NCI-H1092 (cell line): ENCODE measurements at regions not wholly inside any gene's neighbourhood (a gene's known extent, or its start where the extent isn't known, plus 50 kb on each side); places are given as distances from the start of the nearest gene placed in this dataset.

Experiments used
- DNase-seq: peaks from one replicate; lab custom pipeline; 2025; lab: John Stamatoyannopoulos, UW

DNA sequence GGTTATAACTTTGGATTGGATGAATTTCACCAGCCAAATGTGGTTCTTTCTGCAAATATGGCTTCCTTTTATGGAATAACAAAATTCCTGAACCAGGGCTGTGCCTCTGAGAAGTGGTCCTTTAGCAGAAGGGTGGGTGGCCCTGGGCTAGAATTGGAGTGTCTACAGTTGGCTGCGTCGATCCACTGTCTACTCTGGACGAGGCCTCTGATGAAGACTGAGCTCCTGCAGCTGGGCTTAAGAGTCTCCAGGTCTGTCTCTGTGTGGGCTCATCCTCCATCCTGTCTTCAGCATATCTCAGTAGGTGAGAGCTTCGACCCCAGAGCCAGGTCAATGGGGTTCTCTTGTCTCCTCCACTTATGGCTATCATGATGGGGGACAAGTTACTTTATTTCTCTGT lies 166.3 kb upstream of the PMEPA1 start:
- DNase-seq, result no peak

DNA sequence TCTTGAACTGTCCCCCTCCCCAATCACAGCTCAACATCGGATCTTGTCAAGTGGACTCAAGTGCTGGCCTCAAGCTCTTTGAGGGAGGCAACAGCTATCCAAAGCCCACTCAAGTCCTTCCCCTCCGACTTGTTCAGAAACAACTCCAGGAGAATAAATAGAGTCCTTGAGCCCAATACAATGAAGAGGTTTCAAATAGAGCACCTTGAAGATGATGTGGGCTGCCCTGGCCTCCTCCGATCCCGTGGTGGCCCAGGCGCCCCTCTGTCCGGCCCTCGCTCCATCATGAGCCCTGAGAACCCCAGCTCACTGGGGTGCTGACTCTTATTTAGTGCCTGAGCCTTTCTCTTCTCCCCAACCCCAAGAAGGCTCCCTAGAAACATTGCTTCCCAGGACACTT lies 164.3 kb upstream of the PMEPA1 start:
- no peak for DNase-seq

DNA sequence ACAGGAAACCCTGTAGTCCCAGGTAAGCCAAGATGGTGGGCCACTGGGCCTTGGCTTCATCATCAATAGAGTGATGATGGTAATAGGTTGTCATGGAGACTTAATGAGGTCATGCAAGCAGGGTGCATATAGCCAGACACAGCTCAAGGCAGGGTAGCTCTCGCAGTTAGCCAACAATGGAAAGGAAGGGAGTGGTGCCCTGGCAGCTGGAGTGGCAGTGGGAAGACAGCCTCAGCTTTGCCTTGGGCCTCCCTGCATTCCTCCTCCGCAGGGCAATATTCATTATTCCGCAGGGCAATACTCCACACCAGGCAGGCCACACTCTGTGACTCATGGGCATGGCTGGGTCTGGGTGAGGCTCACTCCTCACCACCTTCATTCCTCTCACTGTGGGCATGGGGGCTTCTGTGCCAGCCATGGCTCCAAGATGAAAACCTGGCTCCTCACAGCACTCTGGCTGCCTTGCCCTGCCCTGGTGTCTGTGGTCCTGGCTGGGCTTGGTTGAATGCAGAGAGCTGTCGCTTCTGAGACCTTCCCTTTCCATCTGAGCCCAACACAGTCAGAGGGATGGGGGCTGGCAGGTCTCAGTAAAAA lies 163.1 kb upstream of the PMEPA1 start:
- DNase-seq, result no peak

- DNase-seq, result no peak
These were observed 161.4 kb upstream of the PMEPA1 start for GRCh38 chr20:57871237-57871632.

DNA sequence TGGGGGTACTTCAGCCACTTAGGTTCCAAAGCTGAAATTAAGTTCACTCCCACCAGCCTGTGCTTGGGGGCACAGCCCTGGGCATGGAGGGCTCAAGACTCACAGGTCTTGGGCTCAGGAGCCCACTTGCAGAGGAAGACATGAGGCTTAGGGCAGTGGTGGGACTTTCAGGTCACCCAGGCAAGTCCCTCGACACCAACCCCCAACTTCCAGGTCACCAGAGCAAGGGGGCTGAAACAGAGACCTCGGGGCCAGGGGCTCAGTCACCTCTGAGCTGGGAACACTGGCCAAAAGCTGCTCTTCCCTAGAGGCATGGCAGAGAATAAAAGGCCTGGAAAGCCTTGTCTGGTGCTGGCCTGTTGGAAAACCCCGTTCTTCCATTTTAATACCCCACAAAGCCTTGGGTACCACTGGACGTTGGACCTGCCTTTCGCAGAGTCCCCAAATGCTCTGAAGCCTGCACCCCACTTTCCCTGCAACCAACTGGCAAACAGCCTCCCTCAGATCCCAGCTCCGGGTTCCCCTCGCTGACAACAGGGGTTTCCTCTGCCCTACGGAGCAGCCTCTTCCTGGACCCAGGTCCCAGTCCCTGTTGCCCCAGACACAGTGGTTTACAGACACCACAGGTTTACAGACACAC lies 160.9 kb upstream of the PMEPA1 start:
- DNase-seq, result no peak

- no peak for DNase-seq
These were observed 160.1 kb upstream of the PMEPA1 start for GRCh38 chr20:57869951-57870315.

GRCh38 chr20:57869291-57869950 lies 159.6 kb upstream of the PMEPA1 start:
- no peak for DNase-seq

- no peak for DNase-seq
These were observed 158.5 kb upstream of the PMEPA1 start for GRCh38 chr20:57868310-57868709.

- DNase-seq, result no peak
These were observed 158.0 kb upstream of the PMEPA1 start for GRCh38 chr20:57867807-57868206.

DNA sequence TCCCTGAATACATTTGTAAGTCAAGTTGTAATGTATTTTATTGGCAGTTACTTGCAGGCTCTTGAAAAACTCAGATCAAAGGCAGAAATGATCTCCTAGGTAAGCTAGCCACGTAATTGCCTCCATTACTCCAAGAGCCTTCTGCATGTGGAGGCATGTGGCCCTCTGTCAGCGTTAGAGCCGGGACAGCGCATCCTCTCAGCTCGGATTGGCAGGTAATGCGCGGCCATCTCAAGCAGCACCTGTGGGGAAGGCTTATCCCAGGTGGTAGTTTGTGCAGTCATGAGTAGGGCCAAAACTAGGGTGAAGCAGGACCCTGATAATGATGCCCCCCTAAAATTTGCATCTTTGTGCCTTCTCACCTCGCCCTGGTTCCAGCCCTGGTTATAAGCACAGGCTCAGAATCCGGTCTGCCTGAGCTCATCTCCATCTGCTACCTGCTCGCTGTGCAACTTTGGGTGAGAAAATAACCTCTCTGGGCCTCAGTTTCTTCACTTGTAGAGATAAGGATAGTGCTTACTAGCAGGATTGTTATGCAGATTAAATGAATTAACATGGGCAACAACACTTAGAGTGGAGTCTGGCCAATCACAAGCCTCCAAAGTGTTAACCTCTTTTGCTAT lies 157.5 kb upstream of the PMEPA1 start:
- DNase-seq, result no peak

DNA sequence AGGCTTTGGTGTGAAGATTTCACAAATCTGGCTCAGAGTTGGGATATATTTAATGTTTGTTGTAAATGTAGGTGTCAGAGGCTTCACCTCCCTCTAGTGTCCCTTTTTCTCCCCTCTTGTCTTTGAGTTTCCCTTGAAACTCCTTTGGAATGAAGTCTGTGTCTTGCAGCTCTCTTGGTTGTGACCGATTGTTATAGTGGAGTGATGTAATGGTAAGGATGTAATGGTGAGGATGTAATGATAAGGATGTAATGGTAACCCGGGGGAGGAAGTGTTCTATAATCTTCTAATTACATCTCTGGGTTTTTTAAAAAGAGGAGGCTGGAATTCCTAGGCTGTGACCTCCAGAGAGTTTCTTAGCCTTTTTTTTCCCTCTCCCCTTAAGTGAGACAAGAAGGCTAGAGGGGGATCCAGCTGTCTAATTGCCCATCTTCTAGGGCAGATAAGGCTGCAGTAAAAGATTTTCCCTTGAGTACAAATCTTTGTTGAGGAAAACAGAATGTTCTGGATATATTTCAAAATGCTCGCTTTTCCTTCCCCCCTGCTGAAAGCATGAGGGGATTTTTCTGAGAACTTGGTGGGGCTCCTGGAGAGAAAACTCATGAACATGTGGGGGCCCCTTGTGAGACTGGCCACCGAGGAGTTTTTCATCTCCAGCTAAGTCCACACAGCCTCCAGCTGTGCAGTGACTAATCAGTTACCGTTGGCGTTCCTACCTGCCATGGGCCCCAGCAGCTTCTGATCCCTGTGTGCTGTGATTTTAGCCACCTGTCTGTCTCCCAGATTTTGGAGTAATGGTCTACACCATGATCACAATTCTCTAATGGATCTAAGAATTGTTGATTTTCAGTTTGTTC lies 156.7 kb upstream of the PMEPA1 start:
- DNase-seq, result no peak

DNA sequence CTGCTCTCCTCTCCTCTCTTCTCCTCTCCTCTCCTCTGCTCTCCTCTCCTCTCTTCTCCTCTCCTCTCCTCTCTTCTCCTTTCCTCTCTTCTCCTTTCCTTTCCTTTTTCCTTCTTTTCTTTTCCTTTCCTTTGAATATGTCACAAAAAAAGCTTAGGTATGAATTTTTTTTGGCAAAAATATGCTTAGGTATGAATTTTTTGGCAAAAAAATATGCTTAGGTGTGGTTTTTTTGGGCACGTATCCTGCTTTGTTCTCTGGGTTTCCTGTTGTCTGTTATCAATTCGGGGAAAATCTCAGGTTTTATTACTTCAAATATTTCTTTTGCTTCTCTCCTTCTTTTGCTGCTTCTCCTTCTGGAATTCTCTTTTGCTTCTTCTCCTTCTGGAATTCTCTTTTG lies 155.5 kb upstream of the PMEPA1 start:
- DNase-seq, result no peak

GRCh38 chr20:57860576-57860975 lies 150.8 kb upstream of the PMEPA1 start:
- DNase-seq, result no peak

GRCh38 chr20:57857969-57858368 lies 148.2 kb upstream of the PMEPA1 start:
- no peak for DNase-seq

- DNase-seq, result no peak
These were observed 147.3 kb upstream of the PMEPA1 start for GRCh38 chr20:57857118-57857517.

- DNase-seq, result no peak
These were observed 146.8 kb upstream of the PMEPA1 start for GRCh38 chr20:57856658-57857057.

DNA sequence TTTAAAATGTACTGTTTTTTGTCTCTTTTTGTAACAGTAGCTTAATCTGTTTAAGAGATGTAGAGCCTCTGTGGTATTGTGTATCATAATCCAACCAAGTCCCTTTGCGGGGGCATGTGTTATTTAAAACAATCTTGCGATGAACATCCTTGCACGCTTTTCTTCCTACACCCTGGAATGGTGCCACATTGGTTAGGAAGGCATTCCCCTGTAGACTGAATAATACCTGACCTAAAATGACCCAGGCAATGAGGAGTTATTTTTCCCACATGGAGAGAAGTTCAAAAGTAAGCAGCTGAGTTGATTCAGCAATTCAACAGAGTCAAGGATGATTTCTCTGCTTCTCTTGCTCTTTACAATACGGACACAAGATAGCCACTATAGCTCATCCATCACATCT lies 142.0 kb upstream of the PMEPA1 start:
- DNase-seq, result no peak

DNA sequence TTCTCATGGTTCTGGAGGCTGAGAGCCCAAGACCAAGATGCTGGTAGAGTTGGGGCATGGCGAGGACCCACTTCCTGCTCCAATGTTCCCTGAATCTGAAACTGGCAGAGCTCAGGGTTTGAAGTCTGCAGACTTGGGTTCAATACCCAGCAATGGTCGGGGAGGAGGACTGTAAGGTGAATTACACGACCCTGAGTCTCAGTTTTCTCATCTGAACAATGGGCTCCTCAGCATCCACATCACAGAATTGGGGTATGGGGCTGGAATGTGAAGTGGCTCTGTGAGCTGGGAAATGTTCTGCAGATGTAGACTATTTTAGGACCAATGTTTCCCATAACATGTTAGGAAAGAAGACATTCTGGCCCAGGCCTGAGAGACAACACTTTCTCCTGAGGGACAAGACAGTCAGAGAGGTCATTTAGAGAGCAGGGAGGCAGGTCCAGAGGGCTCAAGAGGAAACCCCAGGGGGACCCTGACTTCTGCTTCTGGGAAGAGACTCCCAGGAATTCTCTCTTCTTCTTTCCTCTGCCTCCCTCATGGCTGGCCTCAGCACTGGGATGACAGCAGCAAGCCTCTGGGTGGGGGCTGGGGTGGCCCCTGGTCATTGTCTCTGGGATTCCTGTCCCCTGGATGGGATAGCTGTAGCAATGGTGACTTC lies 141.3 kb upstream of the PMEPA1 start:
- no peak for DNase-seq

DNA sequence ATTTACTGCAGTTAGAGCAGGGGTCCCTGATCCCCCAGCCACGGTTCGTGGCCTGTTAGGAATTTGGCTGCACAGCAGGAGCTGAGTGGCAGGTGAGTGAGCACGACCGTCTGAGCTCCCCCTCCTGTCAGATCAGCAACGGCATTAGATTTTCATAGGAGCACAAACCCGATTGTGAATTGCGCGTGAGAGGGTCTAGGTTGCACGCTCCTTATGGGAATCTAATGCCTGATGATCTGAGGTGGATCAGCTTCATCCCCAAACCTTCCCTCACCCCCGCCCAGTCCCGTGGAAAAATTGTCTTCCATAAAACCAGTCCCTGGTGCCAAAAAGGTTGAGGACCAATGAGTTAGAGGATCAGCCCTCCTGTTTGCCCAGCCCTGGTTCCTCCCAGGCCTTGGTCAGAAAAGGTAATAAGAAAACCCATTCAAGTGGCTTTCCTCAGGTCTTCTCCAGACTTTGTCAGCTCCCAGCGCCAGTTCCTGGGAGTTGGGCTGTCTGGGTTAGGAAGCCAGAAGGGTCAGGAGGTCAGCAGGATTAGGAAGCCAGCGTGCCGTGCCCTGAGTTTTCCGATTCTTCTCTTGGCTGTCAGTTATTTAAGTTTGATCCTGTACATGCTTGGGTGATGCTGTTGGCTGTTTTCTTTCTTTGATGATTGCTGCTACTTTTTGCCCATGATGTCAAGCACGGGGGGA lies 139.9 kb upstream of the PMEPA1 start:
- no peak for DNase-seq

DNA sequence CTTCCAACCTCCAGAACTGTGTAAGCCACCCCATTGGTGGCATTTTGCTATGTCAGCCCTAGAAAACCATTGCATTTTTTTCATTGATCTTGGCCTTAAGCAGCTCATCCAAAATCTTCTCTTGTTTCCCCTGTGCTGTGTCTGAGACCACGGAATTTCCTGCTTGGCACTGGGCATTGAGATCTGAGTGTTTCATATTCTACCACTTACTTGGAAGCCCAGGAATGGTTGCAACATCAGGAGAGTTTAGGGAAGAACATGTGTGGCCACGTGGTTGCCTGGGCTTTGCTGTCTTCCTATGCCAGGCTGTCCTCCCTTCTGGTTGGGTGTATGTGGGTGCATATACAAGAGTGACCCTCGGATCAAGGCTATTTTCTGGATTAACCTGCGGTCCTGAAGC lies 139.3 kb upstream of the PMEPA1 start:
- no peak for DNase-seq

- DNase-seq, result no peak
These were observed 138.5 kb upstream of the PMEPA1 start for GRCh38 chr20:57848282-57848681.
